GM23338 (cell line): ENCODE measurements at regions not wholly inside any gene's neighbourhood (a gene's known extent, or its start where the extent isn't known, plus 50 kb on each side); places are given as distances from the start of the nearest gene placed in this dataset.

ENCODE experiments used
- CREB1 ChIP-seq: fragments of 250-450 bp; sonication (Bioruptor Pico); IDR thresholded peaks from 2 replicates; pipeline ENCODE4 v1.5.0; 2020; ENCODE audit warnings: low read depth, mild to moderate bottlenecking, moderate library complexity
- CTCF ChIP-seq, 2 experiments: fragments of 200-600 bp in 1 of 2; sonication (generic) in 1 of 2; conservative IDR thresholded peaks; 2 replicates each; pipeline versions ENCODE4 v1.5.1 to v1.6.1; 2016 to 2017; ENCODE audit warnings: antibody characterized with exemption in 2 of 2, low read depth in 2 of 2, mild to moderate bottlenecking in 2 of 2, moderate library complexity in 1 of 2
- ETS1 ChIP-seq: IDR thresholded peaks from 2 replicates; pipeline ENCODE4 v1.6.1; 2016; ENCODE audit warnings: antibody characterized with exemption
- EZH2 ChIP-seq: fragments of 200-600 bp; sonication (generic); IDR thresholded peaks from one replicate; pipeline ENCODE4 v1.8.0; 2017; ENCODE audit warnings: antibody characterized with exemption, mild to moderate bottlenecking, low read depth; ENCODE audit not compliant: unreplicated experiment
- EZH2phosphoT487 ChIP-seq: fragments of 200-600 bp; sonication (generic); IDR thresholded peaks from one replicate; pipeline ENCODE4 v1.8.1; 2018; ENCODE audit warnings: antibody characterized with exemption; ENCODE audit not compliant: unreplicated experiment
- JUNB ChIP-seq: IDR thresholded peaks from one replicate; pipeline ENCODE4 v1.6.1; 2016; ENCODE audit warnings: antibody characterized with exemption; ENCODE audit not compliant: unreplicated experiment
- NANOG ChIP-seq: IDR thresholded peaks from 2 replicates; pipeline ENCODE4 v1.6.1; 2016; ENCODE audit warnings: antibody characterized with exemption, borderline replicate concordance
- POLR2AphosphoS5 ChIP-seq: IDR thresholded peaks from 2 replicates; pipeline ENCODE4 v1.6.1; 2016; ENCODE audit warnings: antibody characterized with exemption, low read depth
- STAT1 ChIP-seq: IDR thresholded peaks from one replicate; pipeline ENCODE4 v1.6.1; 2016; ENCODE audit warnings: antibody characterized with exemption; ENCODE audit not compliant: unreplicated experiment
- ZNF114 ChIP-seq: fragments of 250-450 bp; sonication (Bioruptor Pico); IDR thresholded peaks from 2 replicates; pipeline ENCODE4 v1.5.0; 2020; ENCODE audit warnings: mild to moderate bottlenecking, moderate library complexity
- ZNF331 ChIP-seq: fragments of 250-450 bp; sonication (Bioruptor Pico); IDR thresholded peaks from 2 replicates; pipeline ENCODE4 v1.5.0; 2020; ENCODE audit warnings: low read depth, mild to moderate bottlenecking, moderate library complexity
- TF ChIP-seq, protein P1 (sequence below): IDR thresholded peaks from one replicate; pipeline ENCODE4 v1.6.1; 2018; ENCODE audit warnings: antibody characterized with exemption; ENCODE audit not compliant: unreplicated experiment
- TF ChIP-seq, protein P2 (sequence below): fragments of 250-450 bp; sonication (Bioruptor Pico); IDR thresholded peaks from 2 replicates; pipeline ENCODE4 v1.5.0; 2020; ENCODE audit warnings: mild to moderate bottlenecking, moderate library complexity

- TF ChIP-seq CTCF (conservative IDR thresholded peaks at IDR 0.05; ENCODE audit: low read depth in 2 of 2) (no peak), JUNB (no peak), EZH2 (no peak), CREB1 (CRISPR knock-in tag) (no peak), POLR2AphosphoS5 (no peak), EZH2phosphoT487 (no peak), NANOG (no peak), STAT1 (no peak), ZNF331 (CRISPR knock-in tag) (no peak), ZNF114 (CRISPR knock-in tag) (no peak), ETS1 (no peak)
- TF ChIP-seq, protein P1, sequence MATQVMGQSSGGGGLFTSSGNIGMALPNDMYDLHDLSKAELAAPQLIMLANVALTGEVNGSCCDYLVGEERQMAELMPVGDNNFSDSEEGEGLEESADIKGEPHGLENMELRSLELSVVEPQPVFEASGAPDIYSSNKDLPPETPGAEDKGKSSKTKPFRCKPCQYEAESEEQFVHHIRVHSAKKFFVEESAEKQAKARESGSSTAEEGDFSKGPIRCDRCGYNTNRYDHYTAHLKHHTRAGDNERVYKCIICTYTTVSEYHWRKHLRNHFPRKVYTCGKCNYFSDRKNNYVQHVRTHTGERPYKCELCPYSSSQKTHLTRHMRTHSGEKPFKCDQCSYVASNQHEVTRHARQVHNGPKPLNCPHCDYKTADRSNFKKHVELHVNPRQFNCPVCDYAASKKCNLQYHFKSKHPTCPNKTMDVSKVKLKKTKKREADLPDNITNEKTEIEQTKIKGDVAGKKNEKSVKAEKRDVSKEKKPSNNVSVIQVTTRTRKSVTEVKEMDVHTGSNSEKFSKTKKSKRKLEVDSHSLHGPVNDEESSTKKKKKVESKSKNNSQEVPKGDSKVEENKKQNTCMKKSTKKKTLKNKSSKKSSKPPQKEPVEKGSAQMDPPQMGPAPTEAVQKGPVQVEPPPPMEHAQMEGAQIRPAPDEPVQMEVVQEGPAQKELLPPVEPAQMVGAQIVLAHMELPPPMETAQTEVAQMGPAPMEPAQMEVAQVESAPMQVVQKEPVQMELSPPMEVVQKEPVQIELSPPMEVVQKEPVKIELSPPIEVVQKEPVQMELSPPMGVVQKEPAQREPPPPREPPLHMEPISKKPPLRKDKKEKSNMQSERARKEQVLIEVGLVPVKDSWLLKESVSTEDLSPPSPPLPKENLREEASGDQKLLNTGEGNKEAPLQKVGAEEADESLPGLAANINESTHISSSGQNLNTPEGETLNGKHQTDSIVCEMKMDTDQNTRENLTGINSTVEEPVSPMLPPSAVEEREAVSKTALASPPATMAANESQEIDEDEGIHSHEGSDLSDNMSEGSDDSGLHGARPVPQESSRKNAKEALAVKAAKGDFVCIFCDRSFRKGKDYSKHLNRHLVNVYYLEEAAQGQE = no peak
- TF ChIP-seq, protein P2, sequence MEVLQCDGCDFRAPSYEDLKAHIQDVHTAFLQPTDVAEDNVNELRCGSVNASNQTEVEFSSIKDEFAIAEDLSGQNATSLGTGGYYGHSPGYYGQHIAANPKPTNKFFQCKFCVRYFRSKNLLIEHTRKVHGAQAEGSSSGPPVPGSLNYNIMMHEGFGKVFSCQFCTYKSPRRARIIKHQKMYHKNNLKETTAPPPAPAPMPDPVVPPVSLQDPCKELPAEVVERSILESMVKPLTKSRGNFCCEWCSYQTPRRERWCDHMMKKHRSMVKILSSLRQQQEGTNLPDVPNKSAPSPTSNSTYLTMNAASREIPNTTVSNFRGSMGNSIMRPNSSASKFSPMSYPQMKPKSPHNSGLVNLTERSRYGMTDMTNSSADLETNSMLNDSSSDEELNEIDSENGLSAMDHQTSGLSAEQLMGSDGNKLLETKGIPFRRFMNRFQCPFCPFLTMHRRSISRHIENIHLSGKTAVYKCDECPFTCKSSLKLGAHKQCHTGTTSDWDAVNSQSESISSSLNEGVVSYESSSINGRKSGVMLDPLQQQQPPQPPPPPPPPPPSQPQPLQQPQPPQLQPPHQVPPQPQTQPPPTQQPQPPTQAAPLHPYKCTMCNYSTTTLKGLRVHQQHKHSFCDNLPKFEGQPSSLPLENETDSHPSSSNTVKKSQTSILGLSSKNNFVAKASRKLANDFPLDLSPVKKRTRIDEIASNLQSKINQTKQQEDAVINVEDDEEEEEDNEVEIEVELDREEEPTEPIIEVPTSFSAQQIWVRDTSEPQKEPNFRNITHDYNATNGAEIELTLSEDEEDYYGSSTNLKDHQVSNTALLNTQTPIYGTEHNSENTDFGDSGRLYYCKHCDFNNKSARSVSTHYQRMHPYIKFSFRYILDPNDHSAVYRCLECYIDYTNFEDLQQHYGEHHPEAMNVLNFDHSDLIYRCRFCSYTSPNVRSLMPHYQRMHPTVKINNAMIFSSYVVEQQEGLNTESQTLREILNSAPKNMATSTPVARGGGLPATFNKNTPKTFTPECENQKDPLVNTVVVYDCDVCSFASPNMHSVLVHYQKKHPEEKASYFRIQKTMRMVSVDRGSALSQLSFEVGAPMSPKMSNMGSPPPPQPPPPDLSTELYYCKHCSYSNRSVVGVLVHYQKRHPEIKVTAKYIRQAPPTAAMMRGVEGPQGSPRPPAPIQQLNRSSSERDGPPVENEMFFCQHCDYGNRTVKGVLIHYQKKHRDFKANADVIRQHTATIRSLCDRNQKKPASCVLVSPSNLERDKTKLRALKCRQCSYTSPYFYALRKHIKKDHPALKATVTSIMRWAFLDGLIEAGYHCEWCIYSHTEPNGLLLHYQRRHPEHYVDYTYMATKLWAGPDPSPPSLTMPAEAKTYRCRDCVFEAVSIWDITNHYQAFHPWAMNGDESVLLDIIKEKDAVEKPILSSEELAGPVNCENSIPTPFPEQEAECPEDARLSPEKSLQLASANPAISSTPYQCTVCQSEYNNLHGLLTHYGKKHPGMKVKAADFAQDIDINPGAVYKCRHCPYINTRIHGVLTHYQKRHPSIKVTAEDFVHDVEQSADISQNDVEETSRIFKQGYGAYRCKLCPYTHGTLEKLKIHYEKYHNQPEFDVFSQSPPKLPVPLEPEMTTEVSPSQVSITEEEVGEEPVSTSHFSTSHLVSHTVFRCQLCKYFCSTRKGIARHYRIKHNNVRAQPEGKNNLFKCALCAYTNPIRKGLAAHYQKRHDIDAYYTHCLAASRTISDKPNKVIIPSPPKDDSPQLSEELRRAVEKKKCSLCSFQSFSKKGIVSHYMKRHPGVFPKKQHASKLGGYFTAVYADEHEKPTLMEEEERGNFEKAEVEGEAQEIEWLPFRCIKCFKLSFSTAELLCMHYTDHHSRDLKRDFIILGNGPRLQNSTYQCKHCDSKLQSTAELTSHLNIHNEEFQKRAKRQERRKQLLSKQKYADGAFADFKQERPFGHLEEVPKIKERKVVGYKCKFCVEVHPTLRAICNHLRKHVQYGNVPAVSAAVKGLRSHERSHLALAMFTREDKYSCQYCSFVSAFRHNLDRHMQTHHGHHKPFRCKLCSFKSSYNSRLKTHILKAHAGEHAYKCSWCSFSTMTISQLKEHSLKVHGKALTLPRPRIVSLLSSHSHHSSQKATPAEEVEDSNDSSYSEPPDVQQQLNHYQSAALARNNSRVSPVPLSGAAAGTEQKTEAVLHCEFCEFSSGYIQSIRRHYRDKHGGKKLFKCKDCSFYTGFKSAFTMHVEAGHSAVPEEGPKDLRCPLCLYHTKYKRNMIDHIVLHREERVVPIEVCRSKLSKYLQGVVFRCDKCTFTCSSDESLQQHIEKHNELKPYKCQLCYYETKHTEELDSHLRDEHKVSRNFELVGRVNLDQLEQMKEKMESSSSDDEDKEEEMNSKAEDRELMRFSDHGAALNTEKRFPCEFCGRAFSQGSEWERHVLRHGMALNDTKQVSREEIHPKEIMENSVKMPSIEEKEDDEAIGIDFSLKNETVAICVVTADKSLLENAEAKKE (CRISPR knock-in tag) = no peak
Measured at GRCh38 chr7:81865754-81866153, 95.9 kb upstream of the HGF start.
